Colonic mucosa (tissue), 4 donors: ENCODE measurements at regions not wholly inside any gene's neighbourhood (a gene's known extent, or its start where the extent isn't known, plus 50 kb on each side); places are given as distances from the start of the nearest gene placed in this dataset.

ENCODE experiments used
- DNase-seq: peaks from one replicate; pipeline ENCODE4 v3.0.0-alpha.2; 2020
- H3K27ac ChIP-seq: fragments of 200-600 bp; one replicate; pipeline ENCODE4 v1.8.0; 2021
- H3K27me3 ChIP-seq: fragments of 200-600 bp; one replicate; pipeline ENCODE4 v1.8.0; 2021
- H3K36me3 ChIP-seq: fragments of 200-600 bp; one replicate; pipeline ENCODE4 v1.8.0; 2021
- H3K4me1 ChIP-seq: fragments of 200-600 bp; one replicate; pipeline ENCODE4 v1.8.0; 2021; ENCODE audit warnings: mild to moderate bottlenecking
- H3K4me3 ChIP-seq: fragments of 200-600 bp; one replicate; pipeline ENCODE4 v1.8.0; 2021
- H3K9ac ChIP-seq, 2 donors: one replicate each; pipeline ENCODE4 v1.7.0; 2013; ENCODE audit warnings: control low read depth in 2 of 2, low read depth in 2 of 2, low read length in 2 of 2
- H3K9me3 ChIP-seq: fragments of 200-600 bp; one replicate; pipeline ENCODE4 v1.8.0; 2021
- intact Hi-C: fragments of 100-400 bp; cut with DNase I; formaldehyde crosslinking; loops from one replicate; pipeline ENCODE4 v1.14.1; 2022
- TF ChIP-seq, protein P1 (sequence below): fragments of 200-600 bp; IDR thresholded peaks from one replicate; pipeline ENCODE4 v1.8.0; 2022; ENCODE audit warnings: antibody characterized with exemption, mild to moderate bottlenecking
- donor health status: healthy.
- donor health status: DM: no; HTN: no; CAD: no.
- donor health status: DM: no; HTN: no; CAD: no.

DNA sequence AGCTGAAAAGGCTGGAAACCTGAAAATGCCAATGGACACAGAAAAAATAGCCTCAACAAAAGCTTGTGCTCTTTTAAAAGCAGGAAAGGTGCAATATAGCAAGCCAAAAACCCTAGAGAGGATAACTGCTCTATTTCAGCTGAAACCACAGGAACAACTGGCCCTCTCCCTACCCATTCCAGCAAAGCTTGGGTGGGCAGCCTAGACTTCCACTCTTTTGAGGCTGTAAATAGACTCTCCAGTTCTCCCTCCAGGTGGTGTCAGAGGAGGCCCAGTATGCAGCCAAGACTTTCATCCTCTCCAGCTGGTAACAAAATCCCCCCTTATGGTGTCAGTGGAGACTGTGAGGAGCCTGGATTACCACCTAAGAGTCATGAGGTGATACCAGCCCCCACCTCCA, 206.9 kb upstream of the PLD5 start:
- Histone ChIP-seq H3K27me3 (no peaks in the 10 kb centered on the region), H3K4me3 (no peak overlapping the region), H3K27ac (no peak overlapping the region), H3K9ac (no peak overlapping the region), H3K4me1 (no peaks in the 10 kb centered on the region), H3K9me3 (no peaks in the 10 kb centered on the region), H3K36me3 (no peaks in the 10 kb centered on the region)
- DNase-seq, result no peak
- TF ChIP-seq, protein P1, sequence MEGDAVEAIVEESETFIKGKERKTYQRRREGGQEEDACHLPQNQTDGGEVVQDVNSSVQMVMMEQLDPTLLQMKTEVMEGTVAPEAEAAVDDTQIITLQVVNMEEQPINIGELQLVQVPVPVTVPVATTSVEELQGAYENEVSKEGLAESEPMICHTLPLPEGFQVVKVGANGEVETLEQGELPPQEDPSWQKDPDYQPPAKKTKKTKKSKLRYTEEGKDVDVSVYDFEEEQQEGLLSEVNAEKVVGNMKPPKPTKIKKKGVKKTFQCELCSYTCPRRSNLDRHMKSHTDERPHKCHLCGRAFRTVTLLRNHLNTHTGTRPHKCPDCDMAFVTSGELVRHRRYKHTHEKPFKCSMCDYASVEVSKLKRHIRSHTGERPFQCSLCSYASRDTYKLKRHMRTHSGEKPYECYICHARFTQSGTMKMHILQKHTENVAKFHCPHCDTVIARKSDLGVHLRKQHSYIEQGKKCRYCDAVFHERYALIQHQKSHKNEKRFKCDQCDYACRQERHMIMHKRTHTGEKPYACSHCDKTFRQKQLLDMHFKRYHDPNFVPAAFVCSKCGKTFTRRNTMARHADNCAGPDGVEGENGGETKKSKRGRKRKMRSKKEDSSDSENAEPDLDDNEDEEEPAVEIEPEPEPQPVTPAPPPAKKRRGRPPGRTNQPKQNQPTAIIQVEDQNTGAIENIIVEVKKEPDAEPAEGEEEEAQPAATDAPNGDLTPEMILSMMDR, result no peak
- intact Hi-C loops, result no loop called here

- Histone ChIP-seq H3K9me3 (no peaks in the 10 kb centered on the region), H3K27ac (no peak overlapping the region), H3K4me3 (no peak overlapping the region), H3K9ac (no peak overlapping the region), H3K27me3 (no peaks in the 10 kb centered on the region), H3K36me3 (no peaks in the 10 kb centered on the region), H3K4me1 (no peaks in the 10 kb centered on the region)
- no peak for DNase-seq
- TF ChIP-seq, protein P1, result no peak
- intact Hi-C loops, result no loop called here
Observed at GRCh38 chr1:242728696-242729095, 204.2 kb upstream of the PLD5 start.

GRCh38 chr1:242723044-242723716, 198.7 kb upstream of the PLD5 start:
- H3K9ac ChIP-seq, result no peak overlapping the region
- TF ChIP-seq, protein P1, result no peak
- no peak for DNase-seq
- H3K36me3 ChIP-seq, result no peaks in the 10 kb centered on the region
- no peaks in the 10 kb centered on the region for H3K9me3 ChIP-seq
- intact Hi-C loops, result no loop called here
- H3K27ac ChIP-seq, result no peak overlapping the region
- no peak overlapping the region for H3K4me3 ChIP-seq
- no peaks in the 10 kb centered on the region for H3K27me3 ChIP-seq
- no peaks in the 10 kb centered on the region for H3K4me1 ChIP-seq

GRCh38 chr1:242718967-242719366, 194.5 kb upstream of the PLD5 start:
- no peak overlapping the region for H3K27ac ChIP-seq
- no peak overlapping the region for H3K4me3 ChIP-seq
- intact Hi-C loops, result no loop called here
- no peaks in the 10 kb centered on the region for H3K36me3 ChIP-seq
- DNase-seq, result no peak
- no peaks in the 10 kb centered on the region for H3K27me3 ChIP-seq
- H3K9me3 ChIP-seq, result no peaks in the 10 kb centered on the region
- no peaks in the 10 kb centered on the region for H3K4me1 ChIP-seq
- H3K9ac ChIP-seq, result no peak overlapping the region
- TF ChIP-seq, protein P1, result no peak

GRCh38 chr1:242712248-242712647, 187.8 kb upstream of the PLD5 start:
- Histone ChIP-seq H3K9ac (no peak overlapping the region), H3K27me3 (no peaks in the 10 kb centered on the region), H3K36me3 (no peaks in the 10 kb centered on the region), H3K4me1 (no peaks in the 10 kb centered on the region), H3K4me3 (no peak overlapping the region), H3K9me3 (no peaks in the 10 kb centered on the region), H3K27ac (no peak overlapping the region)
- intact Hi-C loops, result no loop called here
- no peak for DNase-seq
- TF ChIP-seq, protein P1, result no peak
